ENCODE measurements at regions not wholly inside any gene's neighbourhood (a gene's known extent, or its start where the extent isn't known, plus 50 kb on each side); places are given as distances from the start of the nearest gene placed in this dataset.

DNA sequence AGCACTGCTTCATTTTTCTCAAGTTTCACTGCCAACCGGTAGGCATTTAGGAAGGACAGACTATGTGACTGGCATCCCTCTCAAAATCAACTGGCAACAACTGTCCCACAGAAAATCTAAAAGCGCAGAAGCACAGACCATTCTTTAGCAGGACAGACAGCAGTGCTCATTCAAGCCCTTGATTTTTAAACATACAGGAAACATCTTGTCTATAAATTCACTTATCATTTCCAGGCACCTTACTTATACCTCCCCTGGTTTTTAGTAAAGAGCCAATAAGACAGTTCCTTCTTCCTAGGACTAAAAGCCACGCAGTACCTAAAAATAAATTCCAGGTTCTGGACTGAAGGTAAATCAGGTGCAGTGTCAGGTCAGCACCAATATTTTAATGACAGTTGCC lies 343.2 kb upstream of the WWC1 start:
- no peak for DNase-seq (ENCODE audit: low read depth in 2 of 2)

DNA sequence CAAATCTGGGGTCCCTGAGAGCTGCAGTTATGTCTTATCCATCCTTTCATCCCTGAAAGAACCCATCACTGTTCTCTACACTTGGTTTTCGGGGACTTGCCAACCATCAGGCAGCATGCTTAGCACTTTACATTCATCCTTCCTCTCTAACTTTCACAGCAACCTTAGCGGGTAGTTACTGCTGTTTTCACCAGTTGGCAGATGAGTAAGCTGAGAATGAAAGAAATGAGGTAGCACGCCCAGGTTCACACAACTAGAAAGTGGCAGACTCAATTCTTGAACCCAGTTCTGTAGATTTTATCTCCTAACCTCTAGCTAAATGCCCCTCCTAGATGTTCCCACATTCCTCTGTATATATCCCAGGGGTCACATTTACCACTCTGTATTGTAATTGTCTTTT lies 342.0 kb upstream of the WWC1 start:
- DNase-seq (ENCODE audit: low read depth in 2 of 2): no peak

- no peak for DNase-seq (ENCODE audit: low read depth in 2 of 2)
Measured at GRCh38 chr5:167950126-167950721, 341.2 kb upstream of the WWC1 start.

GRCh38 chr5:167951116-167951515 lies 340.3 kb upstream of the WWC1 start:
- no peak for DNase-seq (ENCODE audit: low read depth in 2 of 2)

- DNase-seq (ENCODE audit: low read depth in 2 of 2): no peak
Measured at GRCh38 chr5:167952278-167952995, 339.0 kb upstream of the WWC1 start.

GRCh38 chr5:167953151-167953798 lies 338.2 kb upstream of the WWC1 start:
- no peak for DNase-seq (ENCODE audit: low read depth in 2 of 2)

DNA sequence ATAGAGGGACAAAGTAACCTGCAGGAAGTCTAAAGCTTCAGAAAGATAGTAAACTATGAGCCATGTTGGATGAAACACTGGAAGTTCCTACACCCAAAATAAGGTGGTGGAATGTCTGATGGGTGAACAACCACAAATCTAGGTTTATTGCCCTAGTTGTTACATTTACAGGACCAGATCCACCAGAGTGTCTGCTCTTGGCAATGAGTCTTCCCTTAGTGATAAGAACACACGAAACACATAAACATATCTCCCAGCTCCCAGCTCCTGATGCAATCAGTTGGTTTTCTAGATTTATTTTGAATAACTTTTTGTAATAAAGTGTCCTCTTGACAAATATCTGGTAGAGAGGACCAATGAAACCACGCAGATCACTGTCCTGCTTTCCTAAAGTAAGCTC lies 329.7 kb upstream of the WWC1 start:
- no peak for DNase-seq (ENCODE audit: low read depth in 2 of 2)

DNA sequence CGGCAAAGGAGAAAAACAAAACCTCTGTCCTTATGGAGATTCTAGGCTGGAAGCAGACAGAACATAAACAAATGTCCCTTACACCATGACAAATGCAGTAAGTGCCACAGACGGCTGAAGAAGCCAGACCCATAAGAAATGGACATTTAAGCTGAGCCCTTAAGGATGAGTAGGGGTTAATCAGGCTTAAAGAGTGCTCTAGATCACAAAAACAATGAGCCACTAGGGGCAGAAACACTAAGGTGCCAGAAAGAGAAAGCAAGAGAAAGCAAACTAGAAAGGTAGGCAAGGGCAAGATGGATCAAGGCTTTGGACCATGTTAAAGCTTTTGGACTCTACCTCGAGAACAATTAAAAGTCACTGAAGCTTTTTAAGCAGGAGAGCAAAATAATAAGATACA lies 326.9 kb upstream of the WWC1 start:
- no peak for DNase-seq (ENCODE audit: low read depth in 2 of 2)

DNA sequence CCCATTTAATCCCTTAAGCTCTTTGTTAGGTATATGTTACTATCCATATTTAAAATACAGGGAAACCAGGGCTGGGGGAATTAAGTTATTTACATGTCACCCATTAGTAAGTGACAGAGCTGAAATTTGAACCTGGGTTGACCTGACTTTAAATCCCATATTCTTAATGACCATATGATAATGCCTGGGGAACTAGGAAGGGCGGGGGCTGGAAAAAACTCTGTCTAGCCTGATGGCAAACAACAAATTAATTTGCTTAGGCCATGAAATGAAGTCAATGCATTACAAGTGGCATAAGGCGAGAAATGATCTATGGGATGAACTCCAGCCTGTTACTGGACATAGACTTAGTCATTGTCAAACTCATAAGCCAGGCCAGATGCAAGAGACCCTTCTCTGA lies 325.7 kb upstream of the WWC1 start:
- no peak for DNase-seq (ENCODE audit: low read depth in 2 of 2)

DNA sequence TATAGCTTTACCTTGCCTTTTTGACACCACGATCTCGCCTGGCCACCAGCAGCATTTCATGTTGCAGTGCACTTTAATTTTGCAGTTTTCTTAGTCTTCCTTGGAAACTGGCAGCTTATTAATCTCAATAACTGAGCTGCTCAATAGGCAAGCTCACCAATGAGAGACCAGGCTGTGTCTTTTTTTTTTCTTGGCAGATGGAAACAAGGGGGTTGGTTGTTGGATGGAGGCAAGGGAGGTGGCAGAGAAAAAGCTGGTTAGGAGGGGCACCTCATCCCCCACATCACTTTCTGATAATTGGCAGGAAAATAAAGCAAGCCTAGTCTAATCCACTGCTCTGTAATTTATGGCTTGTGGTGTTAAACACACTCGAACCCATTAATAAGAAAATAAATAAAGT lies 324.5 kb upstream of the WWC1 start:
- DNase-seq (ENCODE audit: low read depth in 2 of 2): no peak

GRCh38 chr5:167967494-167968177 lies 323.8 kb upstream of the WWC1 start:
- DNase-seq (ENCODE audit: low read depth in 2 of 2): no peak

- no peak for DNase-seq (ENCODE audit: low read depth in 2 of 2)
Measured at GRCh38 chr5:167968837-167969236, 322.6 kb upstream of the WWC1 start.

- no peak for DNase-seq (ENCODE audit: low read depth in 2 of 2)
Measured at GRCh38 chr5:167969998-167970397, 321.4 kb upstream of the WWC1 start.

GRCh38 chr5:167971706-167972105 lies 319.7 kb upstream of the WWC1 start:
- no peak for DNase-seq (ENCODE audit: low read depth in 2 of 2)

GRCh38 chr5:167973126-167973525 lies 318.3 kb upstream of the WWC1 start:
- DNase-seq (ENCODE audit: low read depth in 2 of 2): no peak

DNA sequence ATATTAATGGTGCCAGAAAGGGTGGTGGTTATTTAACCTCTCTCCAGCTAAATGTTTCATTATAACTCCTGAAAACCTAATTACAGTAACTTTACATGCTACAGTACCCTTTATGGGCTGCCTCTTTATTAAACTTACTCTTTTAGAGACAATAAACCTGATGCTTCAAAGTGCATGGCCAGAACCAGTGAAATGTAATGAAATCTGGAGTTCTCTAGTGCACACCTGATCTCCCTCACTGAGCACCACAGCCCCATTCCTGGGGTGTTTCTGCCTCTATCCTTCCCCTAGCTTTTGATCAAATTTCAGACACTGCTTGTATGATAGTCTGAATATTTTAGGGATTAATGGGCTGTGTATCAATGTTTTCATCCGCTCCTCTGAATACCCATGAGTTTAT lies 306.5 kb upstream of the WWC1 start:
- DNase-seq (ENCODE audit: low read depth in 2 of 2): no peak

DNA sequence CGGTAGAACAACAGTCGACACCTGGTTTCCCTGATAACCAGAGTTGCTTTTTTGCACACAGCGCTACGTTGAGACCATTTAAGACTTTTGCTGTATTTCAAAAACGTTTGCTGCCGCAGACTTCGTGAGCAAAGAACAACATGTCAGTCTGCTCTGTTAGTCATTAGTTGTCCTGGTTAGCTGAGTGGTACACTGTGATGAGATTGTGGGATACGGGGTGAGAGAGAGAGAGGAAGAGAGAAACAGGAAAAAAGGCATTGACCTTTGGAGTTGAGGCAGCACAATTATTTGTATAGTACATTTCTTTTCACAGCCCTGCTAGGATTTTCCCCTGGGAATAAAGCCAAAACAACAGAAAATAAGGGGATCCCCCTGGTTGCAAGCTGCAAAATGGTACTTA lies 306.1 kb upstream of the WWC1 start:
- DNase-seq (ENCODE audit: low read depth in 2 of 2): no peak

DNA sequence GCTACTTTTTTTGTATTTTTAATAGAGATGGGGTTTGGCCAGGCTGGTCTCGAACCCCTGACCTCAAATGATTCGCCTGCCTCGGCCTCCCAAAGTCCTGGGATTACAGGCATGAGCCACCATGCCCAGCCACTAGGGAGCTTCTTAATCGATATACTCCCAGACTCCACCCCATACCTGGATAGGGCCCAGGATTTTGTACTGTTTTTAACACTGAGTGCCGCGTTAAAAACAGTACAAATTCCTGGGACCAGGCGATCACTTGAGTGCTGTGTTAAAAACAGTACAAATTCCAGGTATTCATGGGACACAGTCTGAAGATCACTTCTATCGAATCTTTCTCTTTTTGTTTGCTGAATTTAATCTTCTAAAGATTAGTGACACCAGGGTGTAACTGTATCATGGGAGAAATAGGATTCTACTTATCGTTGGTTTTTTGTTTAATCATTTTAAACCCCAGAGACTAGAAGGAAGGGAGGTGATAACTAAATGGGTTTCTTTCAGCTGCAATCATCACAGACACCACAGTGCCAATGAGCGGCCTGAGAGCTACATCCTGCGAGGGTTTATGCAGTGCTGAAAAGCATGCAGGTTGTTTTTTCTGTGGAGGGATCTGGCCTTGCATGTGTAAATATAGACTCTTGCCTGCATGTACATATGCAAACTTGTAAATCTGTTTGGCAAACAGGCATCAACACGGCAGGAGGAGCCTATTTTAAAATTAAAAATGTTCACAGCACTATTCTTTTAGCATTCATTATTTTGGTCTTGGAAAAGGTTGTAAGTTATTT lies 303.8 kb upstream of the WWC1 start:
- DNase-seq (ENCODE audit: low read depth in 2 of 2): no peak

DNA sequence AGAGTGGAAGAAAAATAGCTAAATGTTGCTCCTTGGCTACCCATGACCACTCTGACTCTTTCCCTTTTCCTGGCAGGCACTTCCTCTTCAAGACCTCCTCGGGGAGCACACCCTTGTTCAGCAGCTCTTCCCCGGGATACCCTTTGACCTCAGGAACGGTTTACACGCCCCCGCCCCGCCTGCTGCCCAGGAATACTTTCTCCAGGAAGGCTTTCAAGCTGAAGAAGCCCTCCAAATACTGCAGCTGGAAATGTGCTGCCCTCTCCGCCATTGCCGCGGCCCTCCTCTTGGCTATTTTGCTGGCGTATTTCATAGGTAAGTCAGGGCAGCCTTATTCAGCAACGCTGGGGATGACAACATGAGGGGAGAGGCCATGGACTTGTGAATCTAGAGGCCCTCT lies 298.6 kb upstream of the WWC1 start:
- DNase-seq (ENCODE audit: low read depth in 2 of 2): no peak

DNA sequence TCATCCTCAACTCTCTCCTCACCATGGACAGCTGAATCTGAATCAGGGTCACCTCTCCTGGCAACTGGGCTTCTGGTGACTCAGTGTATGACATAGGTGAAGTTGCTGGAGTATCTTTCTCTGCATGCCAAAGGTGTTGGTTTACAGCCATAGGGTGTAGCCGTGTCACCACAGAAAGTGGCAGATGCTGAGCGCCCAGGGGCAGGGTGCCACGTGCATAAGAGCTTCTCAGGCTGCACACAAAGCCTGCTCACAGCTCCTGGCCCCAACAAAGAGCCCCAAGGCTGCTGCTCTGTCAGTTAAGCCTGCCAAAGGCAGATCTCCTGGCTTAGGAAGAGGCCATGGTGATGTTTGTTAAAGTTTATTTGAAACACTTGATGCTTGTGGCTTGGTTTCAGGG lies 297.7 kb upstream of the WWC1 start:
- DNase-seq (ENCODE audit: low read depth in 2 of 2): no peak

DNA sequence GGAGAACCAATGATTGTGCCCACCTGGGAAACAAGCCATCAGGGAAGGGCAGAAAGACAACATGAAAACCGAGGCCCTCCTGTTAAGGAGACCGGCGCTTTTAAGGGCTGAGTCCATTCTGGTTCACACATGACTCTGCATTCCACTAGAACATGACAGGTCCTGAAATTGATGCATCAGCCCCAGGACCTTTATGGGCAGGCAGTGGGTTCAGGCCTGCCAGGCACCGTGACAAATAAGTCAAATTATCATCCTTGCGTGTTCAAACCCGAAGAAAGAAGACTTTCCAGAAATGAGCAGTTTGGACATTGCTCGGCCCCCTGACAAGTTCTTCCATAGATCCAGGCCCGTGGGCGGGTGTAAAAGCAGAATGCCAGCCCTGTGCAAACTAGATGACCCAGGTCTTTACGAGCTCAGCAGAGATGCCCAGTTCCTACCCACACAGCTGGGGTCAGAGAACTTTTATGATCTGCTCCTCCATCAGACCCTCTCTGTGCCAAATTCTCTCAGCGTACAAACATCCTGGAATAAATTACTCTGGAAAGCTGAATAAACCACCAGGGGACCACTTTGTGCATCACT lies 295.5 kb upstream of the WWC1 start:
- DNase-seq (ENCODE audit: low read depth in 2 of 2): no peak

Measured in stimulated activated CD4-positive, alpha-beta T cell treated with anti-CD3 and anti-CD28 coated beads, Interleukin-1b, Interleukin-23, amount 100 ng/mL, for 4 hours (primary cell).